Breast epithelium (tissue), 3 donors: ENCODE measurements at regions not wholly inside any gene's neighbourhood (a gene's known extent, or its start where the extent isn't known, plus 50 kb on each side); places are given as distances from the start of the nearest gene placed in this dataset.

Experiments
- POLR2A ChIP-seq: fragments of 450-650 bp; IDR thresholded peaks from one replicate; pipeline ENCODE4 v1.6.1; 2016; ENCODE audit warnings: antibody characterized with exemption, mild to moderate bottlenecking, moderate library complexity
- TF ChIP-seq, protein P1 (sequence below), 3 donors: fragments of 450-650 bp; IDR thresholded peaks; one replicate each; pipeline ENCODE4 v1.5.1; 2016 to 2017; ENCODE audit warnings: antibody characterized with exemption in 3 of 3, mild to moderate bottlenecking in 3 of 3, moderate library complexity in 3 of 3

DNA sequence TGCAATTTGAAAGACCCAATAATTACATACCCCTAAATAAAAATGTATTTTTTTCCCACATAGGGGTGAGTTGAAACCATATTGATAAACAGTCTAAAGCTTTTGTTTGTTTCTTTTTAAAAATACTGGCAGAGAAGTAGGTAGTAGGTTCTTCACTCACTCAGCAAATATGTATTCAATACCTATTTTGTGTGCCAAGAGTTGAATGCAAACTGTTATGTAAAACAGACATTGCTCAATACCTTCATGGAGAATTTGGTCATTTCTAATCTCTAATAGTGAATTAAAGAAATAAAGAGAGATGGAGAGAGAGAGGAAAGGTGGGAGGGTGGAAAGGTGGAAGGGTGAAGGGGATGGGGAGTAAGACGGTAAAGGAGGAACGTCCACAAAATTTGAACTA lies 589.9 kb upstream of the GNPDA2 start:
- TF ChIP-seq, protein P1, sequence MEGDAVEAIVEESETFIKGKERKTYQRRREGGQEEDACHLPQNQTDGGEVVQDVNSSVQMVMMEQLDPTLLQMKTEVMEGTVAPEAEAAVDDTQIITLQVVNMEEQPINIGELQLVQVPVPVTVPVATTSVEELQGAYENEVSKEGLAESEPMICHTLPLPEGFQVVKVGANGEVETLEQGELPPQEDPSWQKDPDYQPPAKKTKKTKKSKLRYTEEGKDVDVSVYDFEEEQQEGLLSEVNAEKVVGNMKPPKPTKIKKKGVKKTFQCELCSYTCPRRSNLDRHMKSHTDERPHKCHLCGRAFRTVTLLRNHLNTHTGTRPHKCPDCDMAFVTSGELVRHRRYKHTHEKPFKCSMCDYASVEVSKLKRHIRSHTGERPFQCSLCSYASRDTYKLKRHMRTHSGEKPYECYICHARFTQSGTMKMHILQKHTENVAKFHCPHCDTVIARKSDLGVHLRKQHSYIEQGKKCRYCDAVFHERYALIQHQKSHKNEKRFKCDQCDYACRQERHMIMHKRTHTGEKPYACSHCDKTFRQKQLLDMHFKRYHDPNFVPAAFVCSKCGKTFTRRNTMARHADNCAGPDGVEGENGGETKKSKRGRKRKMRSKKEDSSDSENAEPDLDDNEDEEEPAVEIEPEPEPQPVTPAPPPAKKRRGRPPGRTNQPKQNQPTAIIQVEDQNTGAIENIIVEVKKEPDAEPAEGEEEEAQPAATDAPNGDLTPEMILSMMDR (IDR thresholded peaks at IDR 0.05): no peak
- TF ChIP-seq POLR2A: no peak
